A204.1 (cell line): ENCODE measurements at regions not wholly inside any gene's neighbourhood (a gene's known extent, or its start where the extent isn't known, plus 50 kb on each side); places are given as distances from the start of the nearest gene placed in this dataset.

ENCODE experiments used
- FAIRE-seq: peaks from 2 replicates; lab custom pipeline; 2012; peaks lifted over from hg19 to GRCh38; lab: Jason Lieb, UNC

- no peak for FAIRE-seq
Observed at GRCh38 chr3:127483902-127484591, 106.5 kb downstream of the TPRA1 start.

- no peak for FAIRE-seq
Observed at GRCh38 chr3:127483005-127483641, 107.4 kb downstream of the TPRA1 start.

- no peak for FAIRE-seq
Observed at GRCh38 chr3:127482216-127483004, 108.1 kb downstream of the TPRA1 start.

- no peak for FAIRE-seq
Observed at GRCh38 chr3:127480196-127480954, 110.2 kb downstream of the TPRA1 start.

GRCh38 chr3:127479449-127479848 lies 111.1 kb downstream of the TPRA1 start:
- no peak for FAIRE-seq

GRCh38 chr3:127478922-127479321 lies 111.6 kb downstream of the TPRA1 start:
- no peak for FAIRE-seq

DNA sequence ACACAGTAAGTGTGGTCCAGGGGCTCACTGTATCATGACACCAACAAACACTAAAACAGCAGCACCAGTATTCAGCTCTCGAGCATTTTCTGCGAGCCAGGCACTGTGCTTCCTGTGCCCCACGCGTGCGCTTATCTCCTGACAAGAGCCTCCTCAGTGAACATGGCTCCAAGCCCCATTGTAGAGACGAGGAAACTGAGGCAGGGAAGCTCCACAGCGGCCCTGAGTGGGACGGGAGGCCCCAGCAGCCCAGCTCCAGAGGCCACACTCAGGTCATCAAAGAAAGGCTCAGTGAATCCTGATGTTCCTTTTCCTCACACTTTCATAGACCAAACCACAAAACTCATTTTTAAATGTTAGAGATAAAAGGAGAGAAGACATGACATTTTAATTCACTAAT lies 113.1 kb downstream of the TPRA1 start:
- no peak for FAIRE-seq

DNA sequence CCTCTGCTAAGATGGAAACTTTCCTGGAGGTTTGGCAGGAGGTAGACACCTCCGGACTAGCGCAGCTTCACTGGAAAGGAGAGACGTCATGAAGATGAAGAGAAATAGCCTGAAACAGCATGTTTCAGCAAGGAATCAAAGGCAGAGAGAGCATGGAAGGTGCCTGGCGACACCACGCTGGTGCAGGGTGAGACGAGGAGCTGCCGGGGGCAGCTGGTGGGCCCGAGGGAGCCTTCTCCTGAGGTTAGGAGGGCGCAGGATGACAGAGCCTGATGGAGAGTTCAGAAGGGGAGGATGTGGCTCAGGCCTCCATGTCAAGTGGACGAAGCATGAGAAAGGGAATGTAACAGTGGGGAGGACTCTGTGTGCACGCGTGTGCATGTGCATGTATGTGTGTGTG lies 113.6 kb downstream of the TPRA1 start:
- FAIRE-seq: no peak

GRCh38 chr3:127475975-127476705 lies 114.4 kb downstream of the TPRA1 start:
- FAIRE-seq: no peak

DNA sequence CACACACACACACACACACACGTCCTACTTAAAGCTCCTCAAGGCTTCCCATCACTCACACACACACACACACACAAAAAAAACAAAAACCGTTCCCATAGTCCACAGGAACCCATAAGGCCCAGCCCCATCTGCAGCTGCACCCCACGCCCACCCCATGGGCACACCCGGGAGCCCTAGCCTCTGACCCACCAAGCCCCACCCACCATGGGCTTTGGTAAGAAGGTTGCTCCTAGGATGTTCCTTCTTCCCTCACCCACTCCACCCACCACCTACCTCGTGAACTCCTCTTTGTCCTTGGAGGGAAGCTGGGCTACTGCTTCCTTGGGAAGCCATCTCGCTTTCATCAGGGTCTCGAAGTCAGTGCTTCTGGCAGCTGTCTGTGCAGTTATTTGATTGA lies 115.1 kb downstream of the TPRA1 start:
- no peak for FAIRE-seq

DNA sequence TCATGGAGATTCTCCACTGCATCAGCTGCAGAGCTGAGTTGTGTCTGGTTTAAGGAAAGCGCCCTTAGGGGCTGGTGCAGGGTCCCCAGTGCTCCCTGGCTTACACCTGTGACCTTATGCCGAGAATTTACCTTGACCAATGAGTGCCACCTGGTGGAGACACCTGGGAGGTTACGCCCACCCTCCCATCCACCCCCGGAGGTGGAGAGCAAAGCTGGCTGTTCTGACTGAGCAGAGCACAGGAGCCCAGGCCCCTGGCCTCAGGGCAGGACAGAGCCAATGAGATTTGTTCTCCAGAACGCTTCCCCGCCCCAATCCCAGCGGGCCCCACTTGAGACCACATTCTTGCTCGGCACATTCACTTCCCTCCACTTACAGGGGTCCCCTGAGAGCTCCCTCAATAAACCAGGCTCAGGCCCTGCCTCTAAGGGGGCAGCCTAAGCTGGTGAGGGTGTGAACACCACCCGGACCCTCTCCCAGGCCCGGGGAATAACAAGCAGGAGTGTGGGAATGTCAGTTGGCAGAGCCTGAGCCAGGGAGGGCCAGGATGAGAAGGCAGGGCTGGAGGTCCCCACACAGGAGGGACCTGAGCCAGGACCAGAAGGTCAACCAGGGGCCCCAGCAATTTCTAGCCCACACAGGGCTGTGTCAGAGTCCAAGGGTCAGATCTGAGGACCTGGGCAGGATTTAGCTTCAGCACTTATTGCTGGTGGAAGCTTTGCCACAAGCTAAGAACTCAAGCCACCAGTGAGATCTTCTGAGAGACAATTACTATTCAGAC lies 117.1 kb downstream of the TPRA1 start:
- FAIRE-seq: no peak

DNA sequence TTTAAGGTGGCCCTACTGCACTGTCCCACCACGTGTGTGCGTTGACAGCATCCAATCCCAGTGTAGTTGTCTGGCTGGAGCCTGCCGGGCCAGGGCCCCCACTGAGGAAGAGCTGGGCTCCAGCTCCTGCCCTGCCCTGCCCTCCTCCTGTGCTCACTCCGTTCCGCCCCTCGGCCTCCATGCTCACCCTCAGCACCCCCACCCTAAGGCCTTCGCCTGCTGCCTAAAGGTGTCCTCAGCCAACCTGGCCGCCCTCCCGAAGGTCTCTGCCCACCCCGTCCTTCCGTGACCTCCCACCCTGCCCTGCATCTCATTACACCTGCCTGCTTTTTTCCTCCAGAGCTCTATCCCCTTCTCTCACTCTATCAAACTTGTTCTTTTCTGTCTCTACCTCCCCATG lies 118.0 kb downstream of the TPRA1 start:
- FAIRE-seq: no peak

- FAIRE-seq: no peak
Observed at GRCh38 chr3:127471142-127471541, 119.4 kb downstream of the TPRA1 start.

DNA sequence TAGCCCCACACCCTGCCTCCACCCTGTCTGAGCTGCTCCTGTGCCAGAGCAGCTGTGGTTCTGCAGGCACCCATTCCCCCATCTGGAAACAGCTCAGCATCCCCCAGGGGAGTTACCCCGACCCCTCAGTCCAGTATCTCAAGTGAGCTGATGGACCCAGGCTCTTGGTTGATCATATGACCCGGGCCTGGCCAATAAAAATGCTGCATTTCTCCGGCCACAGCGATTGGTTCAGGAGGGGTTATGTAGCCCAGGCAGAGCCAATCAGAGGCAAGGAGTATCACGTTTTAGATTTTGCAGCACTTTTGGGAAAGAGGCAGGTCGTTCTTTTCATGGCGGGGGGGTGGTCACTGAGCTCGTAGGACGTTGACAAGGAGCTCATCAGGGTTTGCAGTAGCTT lies 120.8 kb downstream of the TPRA1 start:
- no peak for FAIRE-seq

- no peak for FAIRE-seq
Observed at GRCh38 chr3:127467391-127467790, 123.1 kb downstream of the TPRA1 start.

DNA sequence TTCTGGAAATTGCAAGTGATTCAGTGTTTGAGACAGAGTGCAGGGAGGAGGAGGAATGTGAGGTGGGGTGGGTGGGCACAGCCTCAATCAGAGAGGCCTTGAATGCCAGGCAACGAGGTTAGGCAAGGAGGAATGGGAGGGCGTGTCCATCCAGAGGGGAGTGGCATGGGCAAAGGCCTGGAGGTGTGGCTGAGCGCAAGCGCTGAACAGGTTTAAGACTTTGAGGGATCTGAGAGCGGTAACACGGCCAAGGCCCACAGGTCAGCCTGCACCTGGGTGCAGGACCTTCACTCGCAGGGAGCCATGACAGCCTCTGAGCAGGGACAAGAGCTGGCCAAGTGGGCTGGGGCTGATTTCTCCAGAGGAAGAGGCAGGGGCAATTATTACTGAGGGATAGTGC lies 125.9 kb downstream of the TPRA1 start:
- FAIRE-seq: no peak

- no peak for FAIRE-seq
Observed at GRCh38 chr3:127462111-127462655, 128.3 kb downstream of the TPRA1 start.

GRCh38 chr3:127461286-127461910 lies 129.1 kb downstream of the TPRA1 start:
- no peak for FAIRE-seq

DNA sequence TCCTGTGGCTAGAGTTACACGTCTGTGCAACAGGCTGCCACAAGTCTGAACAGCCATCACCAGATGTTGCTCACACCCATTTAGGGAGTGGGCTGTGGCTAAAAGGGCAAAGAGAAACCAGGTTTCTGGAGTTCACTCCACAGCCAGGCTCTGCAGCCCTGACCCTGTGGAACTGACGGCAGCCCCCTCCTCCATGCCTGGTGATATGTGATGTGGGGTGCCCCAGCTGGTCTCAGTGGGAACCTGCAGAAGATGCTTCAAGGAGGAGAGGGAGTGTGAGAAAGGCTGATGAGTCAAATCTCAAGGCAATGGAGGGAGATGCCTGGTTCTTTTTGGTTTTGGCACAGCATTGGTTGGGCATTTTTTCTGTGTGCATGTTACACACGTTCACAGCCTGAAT lies 130.6 kb downstream of the TPRA1 start:
- no peak for FAIRE-seq
